Activated naive CD4-positive, alpha-beta T cell treated with Interleukin-2 at 50 U/mL for 16 hours (primary cell): ENCODE measurements at regions not wholly inside any gene's neighbourhood (a gene's known extent, or its start where the extent isn't known, plus 50 kb on each side); places are given as distances from the start of the nearest gene placed in this dataset.

Source experiments
- DNase-seq: peaks from one replicate; pipeline ENCODE4 v3.0.0-alpha.2; 2020

DNA sequence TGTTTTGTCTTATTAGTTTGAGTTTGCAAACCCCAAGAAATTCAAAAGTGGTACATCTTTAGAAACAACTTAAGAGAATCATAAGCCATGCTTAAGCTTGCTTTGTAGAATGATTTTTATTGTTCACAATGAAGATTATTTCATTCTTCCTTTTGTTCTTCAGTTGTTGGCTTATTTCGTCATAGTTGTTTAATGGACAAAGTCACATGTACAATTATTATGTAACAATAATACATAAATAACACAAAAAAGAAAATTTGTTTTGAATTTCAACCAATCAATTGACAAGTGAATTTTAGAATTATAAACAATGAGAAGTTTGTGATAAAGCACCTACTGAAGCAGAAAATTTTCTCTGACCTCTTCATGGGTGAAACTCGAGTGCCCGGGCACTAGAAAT is 111.8 kb upstream of the IGF1 start:
- DNase-seq: no peak

DNA sequence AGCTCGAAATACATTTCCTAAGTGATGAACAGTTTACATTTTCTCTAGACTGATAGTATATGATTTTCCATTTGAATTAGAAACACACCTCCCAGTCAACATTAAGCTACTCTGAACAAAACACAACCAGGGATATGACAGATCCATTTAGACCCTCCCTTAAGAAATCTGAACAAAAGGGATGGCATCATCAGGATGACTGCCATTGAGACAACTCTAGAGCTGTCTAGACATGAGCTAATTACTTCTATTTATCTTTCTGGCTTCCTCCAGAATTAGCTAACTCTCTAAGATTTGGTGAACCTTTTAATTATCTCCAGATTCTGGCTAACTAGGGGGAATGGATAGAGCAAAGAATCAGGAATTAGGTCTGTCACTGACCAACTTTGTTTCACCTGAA is 92.9 kb upstream of the IGF1 start:
- DNase-seq: no peak

DNA sequence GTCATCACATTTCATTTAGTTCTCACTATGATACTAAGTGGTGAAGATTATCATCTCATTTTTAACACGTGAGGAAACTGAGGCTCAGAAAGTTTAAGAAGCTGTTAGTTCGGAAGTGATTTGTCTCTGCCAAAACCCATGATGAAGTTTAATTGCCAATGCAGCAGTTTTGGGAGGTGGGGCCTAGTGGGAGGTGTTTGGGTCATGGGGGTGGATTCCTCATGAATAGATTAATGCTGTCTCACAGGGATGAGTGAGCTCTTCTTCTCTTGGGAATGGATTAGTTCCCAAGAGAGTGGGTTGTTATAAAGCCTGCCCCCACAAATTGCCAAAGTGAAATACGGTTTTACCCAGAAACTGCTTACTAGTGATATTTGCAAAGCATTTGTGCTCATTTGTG is 91.5 kb upstream of the IGF1 start:
- no peak for DNase-seq

- no peak for DNase-seq
Observed at GRCh38 chr12:102570256-102570655, 89.9 kb upstream of the IGF1 start.

DNA sequence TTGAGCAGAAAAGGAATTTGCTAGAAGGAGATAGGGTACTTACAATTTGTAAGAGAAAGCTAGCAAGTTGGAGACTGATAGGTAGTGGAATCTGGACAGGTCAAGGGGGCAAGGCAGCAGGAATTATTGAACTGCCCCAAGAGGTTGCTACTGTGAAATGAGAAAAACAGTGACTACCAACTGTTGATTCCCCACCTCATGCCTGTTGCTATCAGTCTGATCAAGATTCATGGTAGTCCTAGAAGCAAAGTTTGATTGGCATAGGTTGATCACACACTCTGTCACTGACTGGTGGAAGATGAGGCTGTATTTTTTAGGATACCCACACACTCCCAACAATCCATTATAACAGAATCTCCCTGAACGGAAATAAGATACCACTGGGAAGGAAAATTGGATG is 89.4 kb upstream of the IGF1 start:
- DNase-seq: no peak

- no peak for DNase-seq
Observed at GRCh38 chr12:102568276-102568675, 87.9 kb upstream of the IGF1 start.

- DNase-seq: no peak
Observed at GRCh38 chr12:102567031-102567985, 86.9 kb upstream of the IGF1 start.

GRCh38 chr12:102565555-102565954 is 85.2 kb upstream of the IGF1 start:
- no peak for DNase-seq

DNA sequence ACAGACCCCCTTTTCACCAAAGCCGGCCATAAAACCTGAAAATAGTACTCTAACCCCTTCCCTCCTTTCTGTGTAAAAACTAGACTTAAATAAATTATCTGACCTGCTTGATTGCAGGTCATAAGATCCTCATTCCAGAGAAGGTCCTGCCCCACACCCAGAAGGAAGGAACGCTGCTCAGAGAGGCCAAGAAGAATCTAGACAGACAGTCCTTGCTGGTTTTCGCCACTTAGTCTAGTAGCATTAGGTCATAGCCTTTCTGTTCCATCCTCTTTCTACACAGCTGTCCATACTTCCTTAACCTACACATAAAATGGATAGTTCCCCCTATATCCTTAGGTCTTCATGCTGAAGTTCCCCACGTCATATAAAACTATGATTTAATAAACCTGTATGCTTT is 83.7 kb upstream of the IGF1 start:
- no peak for DNase-seq

DNA sequence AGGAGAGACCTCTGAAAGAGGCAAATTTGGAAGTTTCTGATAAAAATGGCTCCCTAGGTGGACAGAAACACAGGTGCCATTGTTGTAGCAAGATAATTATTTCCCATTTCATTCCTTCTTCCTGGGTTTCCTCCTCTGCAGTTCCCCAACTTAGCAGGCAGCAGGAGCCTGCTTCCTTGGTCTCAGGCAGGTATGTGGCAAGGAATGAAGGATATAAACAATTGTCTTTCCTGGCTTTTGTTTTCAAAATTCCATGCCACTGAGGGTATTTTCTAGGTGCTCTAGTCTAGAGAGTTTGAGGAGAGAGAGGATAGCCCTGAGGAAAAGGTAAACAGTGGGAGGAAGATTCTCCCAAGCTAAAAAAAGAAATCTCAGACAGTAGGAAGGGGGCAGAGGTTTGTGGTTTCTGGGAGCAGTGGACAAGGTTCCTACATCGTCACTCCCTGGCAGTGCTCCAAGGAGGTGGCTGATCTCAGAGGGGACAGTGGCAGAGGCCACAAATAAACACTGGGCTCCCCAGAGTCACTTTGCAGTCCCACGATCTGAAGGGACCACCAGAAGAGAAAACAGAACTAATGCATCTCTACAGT is 82.6 kb upstream of the IGF1 start:
- DNase-seq: no peak

GRCh38 chr12:102551186-102551585 is 70.8 kb upstream of the IGF1 start:
- DNase-seq: no peak

- DNase-seq: no peak
Observed at GRCh38 chr12:102549691-102550090, 69.3 kb upstream of the IGF1 start.

GRCh38 chr12:102548543-102548942 is 68.2 kb upstream of the IGF1 start:
- no peak for DNase-seq

DNA sequence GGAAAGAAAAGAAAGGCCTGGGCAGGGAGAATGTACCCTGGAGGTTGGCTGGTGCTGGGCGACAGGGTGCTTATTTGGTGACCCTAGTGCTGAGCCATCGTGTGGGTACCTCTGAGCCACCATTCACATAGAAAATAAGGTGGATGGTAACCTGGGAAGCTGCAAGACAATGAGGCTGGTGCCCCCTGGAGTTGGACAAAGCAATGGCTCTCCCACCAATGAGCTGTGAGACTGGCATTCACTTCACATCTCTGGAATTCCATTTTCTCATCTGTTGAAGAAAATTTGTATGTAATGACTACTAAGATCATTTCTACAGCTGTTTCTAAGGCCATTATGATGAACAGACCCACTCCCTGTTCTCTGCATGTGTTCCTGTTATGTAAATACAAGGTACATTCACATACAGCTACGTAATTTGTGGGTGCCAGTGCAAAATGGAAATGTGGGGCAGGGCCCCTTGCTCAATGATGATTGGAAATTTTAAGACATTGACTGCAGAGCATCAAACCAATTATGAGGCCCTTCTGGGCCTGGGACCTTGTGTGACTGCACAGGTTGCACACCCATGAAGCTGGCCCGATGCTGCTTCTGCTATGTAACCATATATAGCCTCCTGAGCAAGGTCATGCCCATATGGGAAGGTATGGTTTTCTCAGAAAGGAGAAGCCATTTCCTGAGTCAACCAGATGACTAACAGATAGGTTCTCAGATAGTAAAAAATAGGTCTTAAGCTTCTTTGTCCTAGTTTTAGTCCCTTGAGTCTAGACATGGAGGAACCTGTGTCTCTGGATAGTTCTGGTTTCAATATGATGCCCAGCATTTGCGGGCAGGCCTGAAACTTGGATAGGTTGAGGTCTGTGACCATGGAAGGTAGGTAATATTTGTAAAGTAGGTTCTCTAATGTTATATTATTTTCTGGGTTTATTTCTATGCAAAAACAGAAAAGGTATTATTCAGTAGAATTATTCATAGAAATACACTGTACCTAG is 63.4 kb upstream of the IGF1 start:
- no peak for DNase-seq

DNA sequence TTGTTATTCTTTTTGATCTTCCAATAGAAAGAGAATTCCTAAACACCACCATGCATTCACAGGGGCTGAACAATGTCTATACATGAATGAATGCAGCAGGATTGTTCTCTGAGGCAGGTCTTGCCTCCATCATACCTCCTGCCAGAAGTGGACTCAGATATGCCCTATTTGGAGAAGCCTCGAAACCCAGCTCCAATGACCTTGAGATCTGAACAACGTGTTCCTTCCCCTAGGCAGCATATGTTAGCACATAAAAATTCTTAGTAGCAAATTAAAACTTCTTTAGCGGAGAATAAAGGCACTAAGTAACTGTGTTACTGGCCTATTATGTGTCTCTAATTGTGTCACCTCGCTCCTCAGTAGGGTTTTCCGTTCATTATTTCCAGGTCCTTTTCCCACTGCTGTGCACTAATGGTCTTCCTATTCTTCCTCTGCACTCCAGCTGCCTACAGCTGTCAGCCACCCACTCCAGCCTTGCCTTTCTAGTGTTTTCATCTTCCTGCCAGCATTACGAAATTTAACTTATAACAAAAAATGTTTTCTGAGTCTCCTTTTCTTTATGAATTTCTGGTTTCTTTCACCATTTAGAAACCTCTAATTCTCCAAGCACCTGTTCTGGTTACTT is 62.6 kb upstream of the IGF1 start:
- DNase-seq: no peak

- DNase-seq: no peak
Observed at GRCh38 chr12:102540815-102541385, 60.5 kb upstream of the IGF1 start.

- DNase-seq: no peak
Observed at GRCh38 chr12:102539651-102540553, 59.5 kb upstream of the IGF1 start.

- DNase-seq: no peak
Observed at GRCh38 chr12:102535306-102535705, 54.9 kb upstream of the IGF1 start.

GRCh38 chr12:102534899-102535298 is 54.5 kb upstream of the IGF1 start:
- no peak for DNase-seq

GRCh38 chr12:102533483-102534215 is 53.3 kb upstream of the IGF1 start:
- no peak for DNase-seq
